OCI-LY1 (cell line): ENCODE measurements at regions not wholly inside any gene's neighbourhood (a gene's known extent, or its start where the extent isn't known, plus 50 kb on each side); places are given as distances from the start of the nearest gene placed in this dataset.
A peak's percentile ranks its signal among the peaks of the same experiment; 100 is the strongest.
"Not testable (repeated sequence)": the region's sequence is repeated elsewhere in the genome, so short reads cannot be mapped to it uniquely, and the experiment has no call there.

Experiments
- H2AFZ ChIP-seq: fragments of 200-600 bp; sonication (generic), shearing (Covaris generic); 2 replicates; pipeline ENCODE4 v1.6.0; 2014; ENCODE audit warnings: antibody characterized with exemption, mild to moderate bottlenecking, low read length
- H3F3A ChIP-seq: fragments of 200-600 bp; sonication (generic), shearing (Covaris generic); 2 replicates; pipeline ENCODE4 v1.6.0; 2014; ENCODE audit warnings: mild to moderate bottlenecking, antibody characterized with exemption, low read length, moderate library complexity; ENCODE audit not compliant: insufficient read depth
- H3K27ac ChIP-seq: fragments of 200-600 bp; sonication (generic); 2 replicates; pipeline ENCODE4 v1.5.1; 2014; ENCODE audit warnings: low read length, mixed run types, mild to moderate bottlenecking, low read depth; ENCODE audit not compliant: poor library complexity, severe bottlenecking
- H3K27me3 ChIP-seq: fragments of 200-600 bp; sonication (generic); 2 replicates; pipeline ENCODE4 v1.6.0; 2014; ENCODE audit warnings: antibody characterized with exemption, mild to moderate bottlenecking, low read length, moderate library complexity; ENCODE audit not compliant: insufficient read depth
- H3K36me3 ChIP-seq: fragments of 200-600 bp; sonication (generic); 2 replicates; pipeline ENCODE4 v1.6.1; 2014; ENCODE audit warnings: mild to moderate bottlenecking, antibody characterized with exemption, low read length, moderate library complexity, mixed read lengths; ENCODE audit not compliant: insufficient read depth
- H3K4me1 ChIP-seq: fragments of 200-600 bp; sonication (generic); 2 replicates; pipeline ENCODE4 v1.5.1; 2014; ENCODE audit warnings: mild to moderate bottlenecking, low read length, moderate library complexity; ENCODE audit not compliant: insufficient read depth, severe bottlenecking
- H3K4me2 ChIP-seq: fragments of 200-600 bp; sonication (generic), shearing (Covaris generic); 2 replicates; pipeline ENCODE4 v1.6.1; 2014; ENCODE audit warnings: low read length
- H3K4me3 ChIP-seq: fragments of 200-600 bp; sonication (generic); 2 replicates; pipeline ENCODE4 v1.5.1; 2014; ENCODE audit warnings: low read length, low read depth, mild to moderate bottlenecking, mixed read lengths; ENCODE audit not compliant: poor library complexity, severe bottlenecking
- H3K79me2 ChIP-seq: fragments of 200-600 bp; shearing (Covaris generic); 2 replicates; pipeline ENCODE4 v1.6.1; 2016; ENCODE audit warnings: mixed run types, low read length, mixed read lengths; ENCODE audit not compliant: insufficient read depth
- H3K9ac ChIP-seq: fragments of 200-600 bp; sonication (generic), shearing (Covaris generic); 2 replicates; pipeline ENCODE4 v1.6.1; 2014; ENCODE audit warnings: mild to moderate bottlenecking, low read length, mixed read lengths
- H3K9me2 ChIP-seq: fragments of 200-600 bp; sonication (generic), shearing (Covaris generic); 2 replicates; pipeline ENCODE4 v1.6.1; 2014; ENCODE audit warnings: low read depth, mild to moderate bottlenecking, low read length, mixed read lengths
- H3K9me3 ChIP-seq: fragments of 200-600 bp; shearing (Covaris generic); 2 replicates; pipeline ENCODE4 v1.6.1; 2014; ENCODE audit warnings: low read length, mixed read lengths
- H4K20me1 ChIP-seq: fragments of 200-600 bp; sonication (generic), shearing (Covaris generic); 2 replicates; pipeline ENCODE4 v1.6.0; 2016; ENCODE audit warnings: mild to moderate bottlenecking, low read length; ENCODE audit not compliant: insufficient read depth
- CTCF ChIP-seq: fragments of 200-600 bp; sonication (generic), shearing (Covaris generic); IDR thresholded peaks from 2 replicates; pipeline ENCODE4 v1.5.1; 2017; ENCODE audit warnings: mild to moderate bottlenecking, antibody characterized with exemption, low read length, moderate library complexity, mixed read lengths
- EZH2 ChIP-seq: fragments of 200-600 bp; sonication (generic), shearing (Covaris generic); IDR thresholded peaks from 2 replicates; pipeline ENCODE4 v1.8.0; 2017; ENCODE audit warnings: borderline replicate concordance, mixed run types, mild to moderate bottlenecking, antibody characterized with exemption, low read length, moderate library complexity, mixed read lengths

- Histone ChIP-seq H2AFZ (no peak overlapping the region), H3K79me2 (no peaks in the 10 kb centered on the region), H3K9me3 (no peaks in the 10 kb centered on the region), H3K9me2 (no peaks in the 10 kb centered on the region), H3K27ac (no peak overlapping the region), H3K36me3 (no peaks in the 10 kb centered on the region), H3K4me3 (no peak overlapping the region), H3K4me2 (no peak overlapping the region), H3K4me1 (no peaks in the 10 kb centered on the region), H3K27me3 (no peaks in the 10 kb centered on the region), H3K9ac (no peak overlapping the region), H3F3A (no peaks in the 10 kb centered on the region), H4K20me1 (no peaks in the 10 kb centered on the region)
- TF ChIP-seq EZH2 (no peak), CTCF (no peak)
Measured at GRCh38 chr21:28063241-28064216, 929.1 kb downstream of the LTN1 start.

GRCh38 chr21:28052956-28053355 is 939.7 kb downstream of the LTN1 start:
- H3K27ac ChIP-seq, H3K4me3 ChIP-seq, H3K4me2 ChIP-seq, H3K79me2 ChIP-seq, H3K4me1 ChIP-seq, H3K27me3 ChIP-seq, H3F3A ChIP-seq, H2AFZ ChIP-seq, H3K36me3 ChIP-seq, H4K20me1 ChIP-seq, H3K9me2 ChIP-seq, H3K9ac ChIP-seq, H3K9me3 ChIP-seq: not testable (repeated sequence)

GRCh38 chr21:28051649-28052048 is 941.0 kb downstream of the LTN1 start:
- not testable (repeated sequence) for H3K9me2 ChIP-seq, H3K27me3 ChIP-seq, H3K9ac ChIP-seq, H3K27ac ChIP-seq, H3K79me2 ChIP-seq, H3K9me3 ChIP-seq, H3K4me3 ChIP-seq, H4K20me1 ChIP-seq, H3K4me2 ChIP-seq, H3F3A ChIP-seq, H3K36me3 ChIP-seq, H3K4me1 ChIP-seq, H2AFZ ChIP-seq
- TF ChIP-seq CTCF = peak; percentile 33; the same call in 1 of the 2 replicates

- not testable (repeated sequence) for H3K4me1 ChIP-seq
Measured at GRCh38 chr21:28035692-28036091, 957.0 kb downstream of the LTN1 start.

GRCh38 chr21:28034916-28035315 is 957.8 kb downstream of the LTN1 start:
- not testable (repeated sequence) for H3K79me2 ChIP-seq, H3K9ac ChIP-seq, H3K9me3 ChIP-seq, H3K4me2 ChIP-seq, H3K27ac ChIP-seq, H3F3A ChIP-seq, H2AFZ ChIP-seq, H3K4me3 ChIP-seq, H3K36me3 ChIP-seq, H3K4me1 ChIP-seq, H3K9me2 ChIP-seq, H3K27me3 ChIP-seq, H4K20me1 ChIP-seq

More at GRCh38 chr21:28035692-28036091, 957.0 kb downstream of the LTN1 start:
- not testable (repeated sequence) for H3K36me3 ChIP-seq, H3K9me3 ChIP-seq, H3K4me3 ChIP-seq, H3K27ac ChIP-seq, H3K9me2 ChIP-seq, H3K9ac ChIP-seq, H3K4me2 ChIP-seq, H3K79me2 ChIP-seq, H3K27me3 ChIP-seq, H3F3A ChIP-seq, H4K20me1 ChIP-seq, H2AFZ ChIP-seq

GRCh38 chr21:28034334-28034733 is 958.3 kb downstream of the LTN1 start:
- H3K27me3 ChIP-seq, H3K4me3 ChIP-seq, H3K9me3 ChIP-seq, H4K20me1 ChIP-seq, H3K27ac ChIP-seq, H3K4me1 ChIP-seq, H2AFZ ChIP-seq, H3K79me2 ChIP-seq, H3F3A ChIP-seq, H3K36me3 ChIP-seq, H3K9me2 ChIP-seq, H3K4me2 ChIP-seq, H3K9ac ChIP-seq: not testable (repeated sequence)
